C4-2B (cell line): ENCODE measurements at regions not wholly inside any gene's neighbourhood (a gene's known extent, or its start where the extent isn't known, plus 50 kb on each side); places are given as distances from the start of the nearest gene placed in this dataset.

ENCODE experiments used
- ZFX ChIP-seq: fragments of 450-650 bp; IDR thresholded peaks from 2 replicates; pipeline ENCODE4 v1.6.1; 2017
- TF ChIP-seq, protein P1 (sequence below): fragments of 450-650 bp; conservative IDR thresholded peaks from 2 replicates; pipeline ENCODE4 v1.5.1; 2017; ENCODE audit warnings: mild to moderate bottlenecking

DNA sequence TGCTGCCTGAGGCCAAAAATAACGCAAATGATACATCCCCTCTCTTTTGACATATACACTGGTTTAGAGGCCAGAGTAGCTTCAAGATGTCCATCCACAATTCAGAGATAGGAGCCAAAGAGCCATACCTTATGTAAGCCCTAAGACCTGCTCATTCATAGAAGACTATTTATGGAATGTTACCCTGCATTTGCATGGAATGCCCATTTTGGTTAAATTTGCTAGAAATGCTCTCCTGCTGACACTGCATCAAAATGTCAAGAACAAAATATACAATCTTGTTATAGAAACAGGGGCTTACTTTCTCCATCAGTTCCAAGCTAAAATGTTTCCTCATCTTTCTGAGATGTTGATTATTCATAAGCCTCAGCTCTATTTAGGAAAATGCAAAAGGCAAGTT, 183.3 kb upstream of the CDKN3 start:
- TF ChIP-seq, protein P1, sequence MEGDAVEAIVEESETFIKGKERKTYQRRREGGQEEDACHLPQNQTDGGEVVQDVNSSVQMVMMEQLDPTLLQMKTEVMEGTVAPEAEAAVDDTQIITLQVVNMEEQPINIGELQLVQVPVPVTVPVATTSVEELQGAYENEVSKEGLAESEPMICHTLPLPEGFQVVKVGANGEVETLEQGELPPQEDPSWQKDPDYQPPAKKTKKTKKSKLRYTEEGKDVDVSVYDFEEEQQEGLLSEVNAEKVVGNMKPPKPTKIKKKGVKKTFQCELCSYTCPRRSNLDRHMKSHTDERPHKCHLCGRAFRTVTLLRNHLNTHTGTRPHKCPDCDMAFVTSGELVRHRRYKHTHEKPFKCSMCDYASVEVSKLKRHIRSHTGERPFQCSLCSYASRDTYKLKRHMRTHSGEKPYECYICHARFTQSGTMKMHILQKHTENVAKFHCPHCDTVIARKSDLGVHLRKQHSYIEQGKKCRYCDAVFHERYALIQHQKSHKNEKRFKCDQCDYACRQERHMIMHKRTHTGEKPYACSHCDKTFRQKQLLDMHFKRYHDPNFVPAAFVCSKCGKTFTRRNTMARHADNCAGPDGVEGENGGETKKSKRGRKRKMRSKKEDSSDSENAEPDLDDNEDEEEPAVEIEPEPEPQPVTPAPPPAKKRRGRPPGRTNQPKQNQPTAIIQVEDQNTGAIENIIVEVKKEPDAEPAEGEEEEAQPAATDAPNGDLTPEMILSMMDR = no peak
- TF ChIP-seq ZFX = no peak
